IMR-90 (cell line): ENCODE measurements at regions not wholly inside any gene's neighbourhood (a gene's known extent, or its start where the extent isn't known, plus 50 kb on each side); places are given as distances from the start of the nearest gene placed in this dataset.

Source experiments
- ATAC-seq: fragments of 200-7000 bp; cut with Tn5 transposase; 2 replicates; pipeline ENCODE4 v1.9.1; 2020; ENCODE audit warnings: low read depth, mild to moderate bottlenecking, moderate library complexity
- BruUV-seq: library from RNA; stranded (reverse); fragments of 400-500 nt; replicated peaks from 2 replicates; lab custom pipeline; 2021; lab: Mats Ljungman, UMichigan
- CTCF ChIA-PET: fragments of 300-600 bp; formaldehyde crosslinking; extraction: SDS; loops from one replicate; lab custom pipeline; 2021; ENCODE audit warnings: antibody characterized with exemption; lab: Yijun Ruan, JAX
- POLR2A ChIA-PET: fragments of 300-600 bp; sonication (Branson Sonifier 250); formaldehyde crosslinking; loops from one replicate; lab custom pipeline; 2022; ENCODE audit warnings: antibody characterized with exemption; ENCODE audit not compliant: unreplicated experiment; lab: Charles Lee
- DNase-seq: peaks from one replicate; pipeline ENCODE4 v3.0.0; 2013
- H2AFZ ChIP-seq: replicated peaks from 2 replicates; pipeline ENCODE3; 2013; ENCODE audit warnings: low read length, mild to moderate bottlenecking; ENCODE audit not compliant: poor library complexity
- H2AK5ac ChIP-seq: 2 replicates; pipeline ENCODE4 v1.6.1; 2013; ENCODE audit warnings: low read depth, low read length, inconsistent platforms
- H2AK9ac ChIP-seq: replicated peaks from 2 replicates; pipeline ENCODE3; 2013; ENCODE audit warnings: mild to moderate bottlenecking, low read depth, low read length, moderate library complexity; ENCODE audit not compliant: poor library complexity
- H2BK120ac ChIP-seq: 2 replicates; pipeline ENCODE4 v1.6.1; 2013; ENCODE audit warnings: low read depth, low read length, inconsistent platforms
- H2BK15ac ChIP-seq: 3 replicates; pipeline ENCODE4 v1.6.1; 2013; ENCODE audit warnings: low read depth, low read length, inconsistent platforms
- H2BK20ac ChIP-seq: 2 replicates; pipeline ENCODE4 v1.6.1; 2013; ENCODE audit warnings: low read depth, mild to moderate bottlenecking, inconsistent platforms, low read length, moderate library complexity
- H2BK5ac ChIP-seq: 2 replicates; pipeline ENCODE4 v1.6.1; 2013; ENCODE audit warnings: mild to moderate bottlenecking, low read depth, low read length, inconsistent platforms; ENCODE audit not compliant: poor library complexity, severe bottlenecking
- H3K14ac ChIP-seq: replicated peaks from 2 replicates; pipeline ENCODE4 v1.6.1; 2013; ENCODE audit warnings: low read depth, low read length, inconsistent platforms
- H3K18ac ChIP-seq: 2 replicates; pipeline ENCODE4 v1.6.1; 2013; ENCODE audit warnings: low read depth, low read length, control low read depth
- H3K23ac ChIP-seq: 2 replicates; pipeline ENCODE4 v1.6.1; 2013; ENCODE audit warnings: low read depth, low read length, inconsistent platforms
- H3K27ac ChIP-seq: 2 replicates; pipeline ENCODE4 v1.5.1; 2013; ENCODE audit warnings: mild to moderate bottlenecking, control low read depth, low read length; ENCODE audit not compliant: insufficient read depth
- H3K27me3 ChIP-seq: 2 replicates; pipeline ENCODE4 v1.6.1; 2013; ENCODE audit warnings: low read length; ENCODE audit not compliant: control insufficient read depth, insufficient read depth
- H3K36me3 ChIP-seq: 2 replicates; pipeline ENCODE4 v1.6.1; 2013; ENCODE audit warnings: low read length, mixed read lengths; ENCODE audit not compliant: control insufficient read depth, insufficient read depth
- H3K4ac ChIP-seq: 2 replicates; pipeline ENCODE4 v1.6.1; 2013; ENCODE audit warnings: low read depth, low read length, inconsistent platforms
- H3K4me1 ChIP-seq: 2 replicates; pipeline ENCODE4 v1.6.1; 2013; ENCODE audit warnings: low read length, mixed read lengths; ENCODE audit not compliant: control insufficient read depth, insufficient read depth
- H3K4me2 ChIP-seq: 2 replicates; pipeline ENCODE4 v1.6.1; 2013; ENCODE audit warnings: low read depth, mild to moderate bottlenecking, control low read depth, low read length, moderate library complexity
- H3K4me3 ChIP-seq: 2 replicates; pipeline ENCODE4 v1.5.1; 2013; ENCODE audit warnings: low read depth, mild to moderate bottlenecking, control low read depth, low read length, moderate library complexity; ENCODE audit not compliant: insufficient read depth
- H3K56ac ChIP-seq: 2 replicates; pipeline ENCODE4 v1.6.1; 2013; ENCODE audit warnings: low read length, inconsistent platforms; ENCODE audit not compliant: insufficient read depth; ENCODE audit errors: extremely low read depth
- H3K79me1 ChIP-seq, 2 experiments: 2 replicates each; pipeline ENCODE4 v1.6.1; 2013; ENCODE audit warnings: low read length in 2 of 2, inconsistent platforms in 1 of 2, low read depth in 1 of 2
- H3K9ac ChIP-seq: 2 replicates; pipeline ENCODE4 v1.6.1; 2013; ENCODE audit warnings: low read depth, low read length, control low read depth
- H3K9me1 ChIP-seq: 2 replicates; pipeline ENCODE4 v1.6.1; 2013; ENCODE audit warnings: low read length, inconsistent platforms; ENCODE audit not compliant: insufficient read depth
- H3K9me3 ChIP-seq: 2 replicates; pipeline ENCODE4 v1.6.1; 2013; ENCODE audit warnings: low read length; ENCODE audit not compliant: control insufficient read depth, insufficient read depth
- H4K20me1 ChIP-seq: 2 replicates; pipeline ENCODE4 v1.6.1; 2013; ENCODE audit warnings: low read length, inconsistent platforms; ENCODE audit not compliant: insufficient read depth
- H4K5ac ChIP-seq: 2 replicates; pipeline ENCODE4 v1.6.1; 2013; ENCODE audit warnings: mild to moderate bottlenecking, low read depth, low read length, control low read depth
- H4K8ac ChIP-seq, 2 experiments: 2 replicates each; pipeline ENCODE4 v1.6.1; 2013; ENCODE audit warnings: low read depth in 2 of 2, low read length in 2 of 2, control low read depth in 1 of 2, inconsistent platforms in 1 of 2
- H4K91ac ChIP-seq: 2 replicates; pipeline ENCODE4 v1.6.1; 2013; ENCODE audit warnings: low read depth, low read length, inconsistent platforms; ENCODE audit not compliant: insufficient read depth
- BHLHE40 ChIP-seq: fragments of 150-350 bp; IDR thresholded peaks from 2 replicates; pipeline ENCODE4 v1.6.1; 2016; ENCODE audit warnings: mild to moderate bottlenecking, low read depth, low read length
- CEBPB ChIP-seq: IDR thresholded peaks from 2 replicates; pipeline ENCODE4 v1.6.1; 2012; ENCODE audit warnings: low read depth, low read length, improper control_type of control experiment
- CHD1 ChIP-seq: IDR thresholded peaks from 2 replicates; pipeline ENCODE4 v1.6.1; 2012; ENCODE audit warnings: low read depth, low read length, improper control_type of control experiment
- FOS ChIP-seq: fragments of 150-350 bp; IDR thresholded peaks from 2 replicates; pipeline ENCODE4 v1.6.1; 2016; ENCODE audit warnings: low read depth, low read length
- MAFK ChIP-seq: IDR thresholded peaks from 2 replicates; pipeline ENCODE4 v1.6.1; 2012; ENCODE audit warnings: low read depth, low read length, improper control_type of control experiment
- MAZ ChIP-seq: IDR thresholded peaks from 2 replicates; pipeline ENCODE4 v1.6.1; 2012; ENCODE audit warnings: low read depth, mild to moderate bottlenecking, low read length, improper control_type of control experiment, moderate library complexity, borderline replicate concordance
- MXI1 ChIP-seq: IDR thresholded peaks from 2 replicates; pipeline ENCODE4 v1.6.1; 2012; ENCODE audit warnings: low read depth, mild to moderate bottlenecking, low read length, moderate library complexity, borderline replicate concordance
- POLR2A ChIP-seq: IDR thresholded peaks from 2 replicates; pipeline ENCODE4 v1.6.1; 2012; ENCODE audit warnings: mild to moderate bottlenecking, low read depth, low read length
- RAD21 ChIP-seq: IDR thresholded peaks from 2 replicates; pipeline ENCODE4 v1.6.1; 2012; ENCODE audit warnings: low read length, improper control_type of control experiment
- RCOR1 ChIP-seq: IDR thresholded peaks from 2 replicates; pipeline ENCODE4 v1.6.1; 2012; ENCODE audit warnings: mild to moderate bottlenecking, low read length, improper control_type of control experiment; ENCODE audit not compliant: insufficient replicate concordance
- RFX5 ChIP-seq: IDR thresholded peaks from 2 replicates; pipeline ENCODE4 v1.8.0; 2012; ENCODE audit warnings: low read depth, mild to moderate bottlenecking, low read length, moderate library complexity
- SMC3 ChIP-seq: fragments of 150-350 bp; IDR thresholded peaks from 2 replicates; pipeline ENCODE4 v1.6.1; 2016; ENCODE audit warnings: low read depth, mild to moderate bottlenecking, antibody characterized with exemption, low read length, moderate library complexity
- WGBS, 2 experiments: methylation state at CpG; one replicate each; pipeline versions ENCODE4 v1.1.5 to v1.1.7; 2013; ENCODE audit warnings: missing lambda C conversion rate in 2 of 2; ENCODE audit not compliant: insufficient read length in 1 of 2; ENCODE audit errors: extremely low coverage in 2 of 2; 5-methylcytosine and 5-hydroxymethylcytosine counted together
- dilution Hi-C: fragments of 300-500 bp; cut with HindIII; formaldehyde crosslinking; loops from one replicate; pipeline ENCODE4 v1.14.3; 2018; ENCODE audit warnings: low sequenced_read_pairs; ENCODE audit not compliant: unreplicated experiment
- in situ Hi-C: fragments of 300-500 bp; cut with MboI; formaldehyde crosslinking; loops from 3 replicates; pipeline ENCODE4 v1.14.3; 2019; ENCODE audit warnings: low sequenced_read_pairs, inconsistent platforms, mixed read lengths
- intact Hi-C: fragments of 100-400 bp; cut with micrococcal nuclease; formaldehyde crosslinking; loops from 2 replicates; pipeline ENCODE4 v1.10.0; 2022
- TF ChIP-seq, protein P1 (sequence below): fragments of 150-350 bp; IDR thresholded peaks from 2 replicates; pipeline ENCODE4 v1.6.1; 2016; ENCODE audit warnings: low read depth, mild to moderate bottlenecking, low read length, moderate library complexity, borderline replicate concordance
- TF ChIP-seq, protein P2 (sequence below): fragments of 150-350 bp; IDR thresholded peaks from 2 replicates; pipeline ENCODE4 v1.6.1; 2017; ENCODE audit warnings: mild to moderate bottlenecking, antibody characterized with exemption, low read length, low read depth
- TF ChIP-seq, protein P3 (sequence below): conservative IDR thresholded peaks from 2 replicates; pipeline ENCODE4 v1.5.1; 2012; ENCODE audit warnings: mild to moderate bottlenecking, low read depth, low read length, improper control_type of control experiment

DNA sequence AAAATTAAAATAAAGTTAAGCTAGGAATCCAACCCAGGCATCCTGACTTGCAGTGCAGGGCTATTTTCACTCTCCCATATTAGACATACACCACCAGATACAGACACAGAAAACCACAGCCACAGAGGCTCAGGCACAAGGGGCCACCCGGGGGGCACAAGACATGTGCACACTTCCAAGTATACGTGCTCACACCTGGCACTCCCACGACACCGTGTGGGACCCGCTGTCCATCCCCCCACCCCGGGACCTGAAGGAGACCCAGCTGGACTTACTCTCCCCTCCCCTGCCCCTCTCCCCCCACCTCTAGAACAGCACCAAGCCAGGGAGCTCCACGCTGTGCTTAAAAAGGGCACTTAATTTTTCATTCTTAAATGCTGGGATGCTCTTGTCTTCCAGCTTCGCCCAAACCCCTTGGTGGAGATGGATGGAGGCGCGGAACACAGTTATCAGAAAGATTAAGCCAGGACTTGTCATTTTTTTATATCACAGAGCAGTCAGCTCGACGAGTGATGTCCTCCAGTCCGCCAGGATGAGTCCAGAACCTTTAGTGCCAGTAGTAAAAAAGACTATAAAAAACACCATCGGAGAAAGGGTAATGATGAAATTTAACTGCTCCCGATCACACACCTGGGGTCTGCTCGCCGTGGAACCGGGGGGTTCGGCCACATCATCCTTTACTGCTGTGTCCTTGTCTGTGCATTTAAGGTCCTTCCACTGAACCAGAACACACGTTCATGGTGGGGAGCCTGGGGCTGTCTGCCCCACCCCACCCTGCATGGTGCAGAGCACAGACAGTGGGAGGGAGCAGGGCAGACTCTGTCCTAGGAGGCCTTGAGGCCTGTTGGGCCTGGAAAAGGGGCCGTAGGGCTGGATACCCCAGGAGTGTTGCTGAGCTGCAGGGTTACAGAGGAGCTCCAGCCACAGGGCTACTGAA, 73.3 kb upstream of the LHX1 start:
- ATAC-seq (no peak), DNase-seq (no peak)
- dilution Hi-C loops (no loop called here), intact Hi-C loops (no loop called here), in situ Hi-C loops (no loop called here)
- no TSS peak for BruUV-seq
- Histone ChIP-seq H3K14ac (no peak overlapping the region), H3K4me1 (no peaks in the 10 kb centered on the region), H2BK20ac (no peak overlapping the region), H3K4ac (no peak overlapping the region), H3K9me3 (no peaks in the 10 kb centered on the region), H3K18ac (no peak overlapping the region), H2AFZ (peak overlapping the region; percentile 11), H3K4me3 (no peak overlapping the region), H4K91ac (no peak overlapping the region), H4K5ac (no peak overlapping the region), H3K79me1 (no peaks in the 10 kb centered on the region), H4K20me1 (no peaks in the 10 kb centered on the region), H3K36me3 (no peaks in the 10 kb centered on the region), H3K23ac (no peak overlapping the region), H2BK15ac (no peak overlapping the region), H2AK9ac (no peak overlapping the region), H2AK5ac (no peak overlapping the region), H2BK120ac (no peak overlapping the region), H3K56ac (no peak overlapping the region), H4K8ac (no peak overlapping the region), H3K4me2 (no peak overlapping the region), H3K27me3 (peaks cover 35% of the 10 kb centered on the region), H3K9ac (no peak overlapping the region), H3K27ac (no peak overlapping the region), H3K9me1 (no peaks in the 10 kb centered on the region), H2BK5ac (no peak overlapping the region)
- ChIA-PET CTCF (no interaction called here), POLR2A (no interaction called here)
- 80% methylated on average over 9 of the region's 21 CpGs; no CpG with 5 or more reads in 1 of the 2 experiments for WGBS, 2 experiments
- TF ChIP-seq POLR2A (no peak), RCOR1 (no peak), RFX5 (no peak), BHLHE40 (no peak), MXI1 (no peak), MAZ (no peak), MAFK (no peak), SMC3 (no peak), CEBPB (no peak), CHD1 (no peak), FOS (no peak), RAD21 (no peak)
- TF ChIP-seq, protein P1, sequence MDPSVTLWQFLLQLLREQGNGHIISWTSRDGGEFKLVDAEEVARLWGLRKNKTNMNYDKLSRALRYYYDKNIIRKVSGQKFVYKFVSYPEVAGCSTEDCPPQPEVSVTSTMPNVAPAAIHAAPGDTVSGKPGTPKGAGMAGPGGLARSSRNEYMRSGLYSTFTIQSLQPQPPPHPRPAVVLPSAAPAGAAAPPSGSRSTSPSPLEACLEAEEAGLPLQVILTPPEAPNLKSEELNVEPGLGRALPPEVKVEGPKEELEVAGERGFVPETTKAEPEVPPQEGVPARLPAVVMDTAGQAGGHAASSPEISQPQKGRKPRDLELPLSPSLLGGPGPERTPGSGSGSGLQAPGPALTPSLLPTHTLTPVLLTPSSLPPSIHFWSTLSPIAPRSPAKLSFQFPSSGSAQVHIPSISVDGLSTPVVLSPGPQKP: no peak
- TF ChIP-seq, protein P2, sequence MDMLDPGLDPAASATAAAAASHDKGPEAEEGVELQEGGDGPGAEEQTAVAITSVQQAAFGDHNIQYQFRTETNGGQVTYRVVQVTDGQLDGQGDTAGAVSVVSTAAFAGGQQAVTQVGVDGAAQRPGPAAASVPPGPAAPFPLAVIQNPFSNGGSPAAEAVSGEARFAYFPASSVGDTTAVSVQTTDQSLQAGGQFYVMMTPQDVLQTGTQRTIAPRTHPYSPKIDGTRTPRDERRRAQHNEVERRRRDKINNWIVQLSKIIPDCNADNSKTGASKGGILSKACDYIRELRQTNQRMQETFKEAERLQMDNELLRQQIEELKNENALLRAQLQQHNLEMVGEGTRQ: no peak
- TF ChIP-seq, protein P3, sequence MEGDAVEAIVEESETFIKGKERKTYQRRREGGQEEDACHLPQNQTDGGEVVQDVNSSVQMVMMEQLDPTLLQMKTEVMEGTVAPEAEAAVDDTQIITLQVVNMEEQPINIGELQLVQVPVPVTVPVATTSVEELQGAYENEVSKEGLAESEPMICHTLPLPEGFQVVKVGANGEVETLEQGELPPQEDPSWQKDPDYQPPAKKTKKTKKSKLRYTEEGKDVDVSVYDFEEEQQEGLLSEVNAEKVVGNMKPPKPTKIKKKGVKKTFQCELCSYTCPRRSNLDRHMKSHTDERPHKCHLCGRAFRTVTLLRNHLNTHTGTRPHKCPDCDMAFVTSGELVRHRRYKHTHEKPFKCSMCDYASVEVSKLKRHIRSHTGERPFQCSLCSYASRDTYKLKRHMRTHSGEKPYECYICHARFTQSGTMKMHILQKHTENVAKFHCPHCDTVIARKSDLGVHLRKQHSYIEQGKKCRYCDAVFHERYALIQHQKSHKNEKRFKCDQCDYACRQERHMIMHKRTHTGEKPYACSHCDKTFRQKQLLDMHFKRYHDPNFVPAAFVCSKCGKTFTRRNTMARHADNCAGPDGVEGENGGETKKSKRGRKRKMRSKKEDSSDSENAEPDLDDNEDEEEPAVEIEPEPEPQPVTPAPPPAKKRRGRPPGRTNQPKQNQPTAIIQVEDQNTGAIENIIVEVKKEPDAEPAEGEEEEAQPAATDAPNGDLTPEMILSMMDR: no peak
